Lower leg skin (tissue), 4 donors: ENCODE measurements at regions not wholly inside any gene's neighbourhood (a gene's known extent, or its start where the extent isn't known, plus 50 kb on each side); places are given as distances from the start of the nearest gene placed in this dataset.

ENCODE experiments used
- DNase-seq, 2 donors: peaks; one replicate each; pipeline ENCODE4 v3.0.0-alpha.2; 2019; ENCODE audit warnings: low spot score in 2 of 2
- H3K4me3 ChIP-seq: fragments of 200-600 bp; sonication (generic); 2 replicates; pipeline ENCODE4 v1.5.1; 2017; ENCODE audit warnings: mild to moderate bottlenecking, low read depth; ENCODE audit not compliant: poor library complexity, severe bottlenecking
- POLR2A ChIP-seq, 2 donors: fragments of 450-650 bp; IDR thresholded peaks; one replicate each; pipeline ENCODE4 v1.6.1; 2016 to 2017; ENCODE audit warnings: antibody characterized with exemption in 2 of 2, mild to moderate bottlenecking in 1 of 2, moderate library complexity in 1 of 2
- WGBS, 2 donors: methylation state at CpG; one replicate each; pipeline ENCODE4 v1.1.5; 2018; 5-methylcytosine and 5-hydroxymethylcytosine counted together
- intact Hi-C: fragments of 100-400 bp; cut with DNase I; formaldehyde crosslinking; loops from one replicate; pipeline ENCODE4 v1.15.0; 2023; ENCODE audit warnings: low total_unique reads
- TF ChIP-seq, protein P1 (sequence below), 3 donors: fragments of 450-650 bp; IDR thresholded peaks; one replicate each; pipeline ENCODE4 v1.5.1; 2016; ENCODE audit warnings: antibody characterized with exemption in 3 of 3, mild to moderate bottlenecking in 3 of 3, moderate library complexity in 2 of 3

- no peak overlapping the region for H3K4me3 ChIP-seq
- no peak for TF ChIP-seq POLR2A (IDR thresholded peaks at IDR 0.05)
- TF ChIP-seq, protein P1, sequence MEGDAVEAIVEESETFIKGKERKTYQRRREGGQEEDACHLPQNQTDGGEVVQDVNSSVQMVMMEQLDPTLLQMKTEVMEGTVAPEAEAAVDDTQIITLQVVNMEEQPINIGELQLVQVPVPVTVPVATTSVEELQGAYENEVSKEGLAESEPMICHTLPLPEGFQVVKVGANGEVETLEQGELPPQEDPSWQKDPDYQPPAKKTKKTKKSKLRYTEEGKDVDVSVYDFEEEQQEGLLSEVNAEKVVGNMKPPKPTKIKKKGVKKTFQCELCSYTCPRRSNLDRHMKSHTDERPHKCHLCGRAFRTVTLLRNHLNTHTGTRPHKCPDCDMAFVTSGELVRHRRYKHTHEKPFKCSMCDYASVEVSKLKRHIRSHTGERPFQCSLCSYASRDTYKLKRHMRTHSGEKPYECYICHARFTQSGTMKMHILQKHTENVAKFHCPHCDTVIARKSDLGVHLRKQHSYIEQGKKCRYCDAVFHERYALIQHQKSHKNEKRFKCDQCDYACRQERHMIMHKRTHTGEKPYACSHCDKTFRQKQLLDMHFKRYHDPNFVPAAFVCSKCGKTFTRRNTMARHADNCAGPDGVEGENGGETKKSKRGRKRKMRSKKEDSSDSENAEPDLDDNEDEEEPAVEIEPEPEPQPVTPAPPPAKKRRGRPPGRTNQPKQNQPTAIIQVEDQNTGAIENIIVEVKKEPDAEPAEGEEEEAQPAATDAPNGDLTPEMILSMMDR (IDR thresholded peaks at IDR 0.05) = no peak
- no peak for DNase-seq
- 87 to 91% methylated on average over 9 of the region's 9 CpGs for WGBS, 2 donors
- intact Hi-C loops = no loop called here
These were observed 74.6 kb upstream of the GPC1 start for GRCh38 chr2:240360645-240361475.

DNA sequence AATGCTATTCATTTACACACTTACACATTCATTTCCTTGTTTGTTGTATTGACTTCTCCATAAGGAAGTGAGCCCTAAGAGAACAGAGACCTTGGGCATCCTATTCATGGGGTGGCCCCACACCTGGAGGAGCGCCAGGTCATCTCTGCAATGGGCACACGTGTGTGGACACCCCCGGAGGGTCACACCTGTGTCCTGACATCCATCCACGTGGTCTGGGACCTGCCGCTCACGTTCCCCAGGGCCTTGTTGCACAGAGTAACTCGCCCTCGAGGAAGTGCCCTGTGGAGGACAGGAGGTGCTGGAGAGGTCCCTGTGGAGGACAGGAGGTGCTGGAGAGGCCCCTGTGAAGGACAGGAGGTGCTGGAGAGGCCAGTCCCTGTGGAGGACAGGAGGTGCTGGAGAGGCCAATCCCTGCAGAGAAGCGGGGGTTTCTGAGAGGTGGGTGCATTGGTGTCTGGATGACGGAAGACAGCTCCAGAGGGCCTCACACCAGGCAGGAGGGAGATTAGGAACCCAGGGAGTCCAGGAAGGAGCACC lies 73.2 kb upstream of the GPC1 start:
- H3K4me3 ChIP-seq = no peak overlapping the region
- intact Hi-C loops = no loop called here
- no peak for DNase-seq
- no peak for TF ChIP-seq POLR2A (IDR thresholded peaks at IDR 0.05)
- TF ChIP-seq, protein P1 (IDR thresholded peaks at IDR 0.05) = no peak
- 86 to 90% methylated on average over 10 of the region's 10 CpGs for WGBS, 2 donors

- WGBS, 2 donors = 59 to 68% methylated on average over 17 to 25 of the region's 28 CpGs
- intact Hi-C loops = no loop called here
- TF ChIP-seq, protein P1 (IDR thresholded peaks at IDR 0.05) = no peak
- no peak for DNase-seq
- H3K4me3 ChIP-seq = no peak overlapping the region
These were observed 72.4 kb upstream of the GPC1 start for GRCh38 chr2:240362826-240363745.

- no peak for DNase-seq
- 70 to 72% methylated on average over 28 of the region's 28 CpGs for WGBS, 2 donors
- no peak overlapping the region for H3K4me3 ChIP-seq
- intact Hi-C loops = no loop called here
- TF ChIP-seq, protein P1 (IDR thresholded peaks at IDR 0.05) = no peak
- no peak for TF ChIP-seq POLR2A (IDR thresholded peaks at IDR 0.05)
These were observed 71.5 kb upstream of the GPC1 start for GRCh38 chr2:240363746-240364581.

GRCh38 chr2:240364582-240364960 lies 70.9 kb upstream of the GPC1 start:
- TF ChIP-seq, protein P1 (IDR thresholded peaks at IDR 0.05) = no peak
- TF ChIP-seq POLR2A (IDR thresholded peaks at IDR 0.05) = no peak
- 55 to 57% methylated on average over 5 to 16 of the region's 16 CpGs for WGBS, 2 donors
- no peak for DNase-seq
- H3K4me3 ChIP-seq = no peak overlapping the region
- intact Hi-C loops = no loop called here
